Kidney (tissue), 13 donors: ENCODE measurements at regions not wholly inside any gene's neighbourhood (a gene's known extent, or its start where the extent isn't known, plus 50 kb on each side); places are given as distances from the start of the nearest gene placed in this dataset.

Source experiments
- DNase-seq, 5 donors: peaks; one replicate each; pipeline ENCODE4 v3.0.0-alpha.2; 2013 to 2020
- FAIRE-seq: peaks from 2 replicates; lab custom pipeline; 2012; peaks lifted over from hg19 to GRCh38; lab: Jason Lieb, UNC
- H3K27ac ChIP-seq, 2 donors: one replicate each; pipeline ENCODE4 v1.7.0; 2013; ENCODE audit warnings: low read depth in 2 of 2, low read length in 2 of 2, inconsistent platforms in 1 of 2
- H3K27me3 ChIP-seq: one replicate; pipeline ENCODE4 v1.7.1; 2013; ENCODE audit warnings: low read length, inconsistent platforms; ENCODE audit not compliant: control insufficient read depth, insufficient read depth
- H3K36me3 ChIP-seq, 3 donors: one replicate each; pipeline versions ENCODE4 v1.7.0 to v1.7.1; 2013; ENCODE audit warnings: low read length in 3 of 3, control low read depth in 1 of 3, inconsistent platforms in 1 of 3; ENCODE audit not compliant: insufficient read depth in 3 of 3, control insufficient read depth in 2 of 3
- H3K4me1 ChIP-seq, 3 donors: one replicate each; pipeline versions ENCODE4 v1.7.0 to v1.7.1; 2013; ENCODE audit warnings: low read length in 3 of 3, inconsistent platforms in 1 of 3, low read depth in 1 of 3; ENCODE audit not compliant: control insufficient read depth in 2 of 3, insufficient read depth in 2 of 3
- H3K4me3 ChIP-seq, 3 donors: one replicate each; pipeline versions ENCODE4 v1.7.0 to v1.8.1; 2013; ENCODE audit warnings: low read length in 3 of 3, control low read depth in 1 of 3, inconsistent platforms in 1 of 3
- H3K9ac ChIP-seq, 3 donors: one replicate each; pipeline versions ENCODE4 v1.7.0 to v1.7.1; 2013; ENCODE audit warnings: low read length in 3 of 3, control low read depth in 1 of 3, inconsistent platforms in 1 of 3
- H3K9me3 ChIP-seq, 3 donors: one replicate each; pipeline versions ENCODE4 v1.7.0 to v1.7.1; 2013; ENCODE audit warnings: low read length in 3 of 3, control low read depth in 1 of 3, inconsistent platforms in 1 of 3; ENCODE audit not compliant: control insufficient read depth in 2 of 3, insufficient read depth in 1 of 3
- intact Hi-C: fragments of 100-400 bp; cut with DNase I; formaldehyde crosslinking; loops from one replicate; pipeline ENCODE4 v1.11.1; 2022
- TF ChIP-seq, protein P1 (sequence below): IDR thresholded peaks from 3 replicates; pipeline ENCODE4 v1.5.1; 2012; ENCODE audit warnings: mild to moderate bottlenecking, moderate library complexity, borderline replicate concordance; ENCODE audit not compliant: insufficient read depth; ENCODE audit errors: extremely low read depth
- donor health status: control.
- donor health status: control.
- donor health status: control.
- donor health status: control.
- donor health status: control.
- donor health status: DM: yes; HTN: yes; CAD: no.
- donor health status: Normal renal cell carcinoma (clear cell type).

DNA sequence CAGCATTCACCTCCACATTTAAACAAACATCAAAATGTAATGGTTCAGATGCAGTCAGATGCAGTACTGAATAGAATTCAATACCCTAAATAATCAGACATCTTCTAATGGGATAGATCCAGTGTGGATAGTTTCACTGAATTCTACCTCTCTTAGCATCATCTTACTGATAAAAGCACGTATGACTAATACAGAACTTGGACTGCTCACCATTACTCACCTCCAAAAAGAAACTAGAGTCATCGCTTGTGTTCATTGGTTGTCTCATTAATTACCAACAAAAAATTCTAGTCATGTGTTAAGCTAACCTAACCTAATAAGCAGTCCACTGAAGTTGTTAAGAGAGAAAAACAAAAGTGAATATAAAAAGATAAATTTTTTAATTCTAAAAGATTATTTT lies 165.9 kb upstream of the IRAK1BP1 start:
- TF ChIP-seq, protein P1, sequence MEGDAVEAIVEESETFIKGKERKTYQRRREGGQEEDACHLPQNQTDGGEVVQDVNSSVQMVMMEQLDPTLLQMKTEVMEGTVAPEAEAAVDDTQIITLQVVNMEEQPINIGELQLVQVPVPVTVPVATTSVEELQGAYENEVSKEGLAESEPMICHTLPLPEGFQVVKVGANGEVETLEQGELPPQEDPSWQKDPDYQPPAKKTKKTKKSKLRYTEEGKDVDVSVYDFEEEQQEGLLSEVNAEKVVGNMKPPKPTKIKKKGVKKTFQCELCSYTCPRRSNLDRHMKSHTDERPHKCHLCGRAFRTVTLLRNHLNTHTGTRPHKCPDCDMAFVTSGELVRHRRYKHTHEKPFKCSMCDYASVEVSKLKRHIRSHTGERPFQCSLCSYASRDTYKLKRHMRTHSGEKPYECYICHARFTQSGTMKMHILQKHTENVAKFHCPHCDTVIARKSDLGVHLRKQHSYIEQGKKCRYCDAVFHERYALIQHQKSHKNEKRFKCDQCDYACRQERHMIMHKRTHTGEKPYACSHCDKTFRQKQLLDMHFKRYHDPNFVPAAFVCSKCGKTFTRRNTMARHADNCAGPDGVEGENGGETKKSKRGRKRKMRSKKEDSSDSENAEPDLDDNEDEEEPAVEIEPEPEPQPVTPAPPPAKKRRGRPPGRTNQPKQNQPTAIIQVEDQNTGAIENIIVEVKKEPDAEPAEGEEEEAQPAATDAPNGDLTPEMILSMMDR, result no peak
- Histone ChIP-seq H3K4me1 (no peaks in the 10 kb centered on the region), H3K27me3 (no peaks in the 10 kb centered on the region), H3K9me3 (no peaks in the 10 kb centered on the region), H3K36me3 (no peaks in the 10 kb centered on the region), H3K4me3 (no peak overlapping the region), H3K27ac (no peak overlapping the region), H3K9ac (no peak overlapping the region)
- intact Hi-C loops, result no loop called here
- DNase-seq (no peak), FAIRE-seq (no peak)

- intact Hi-C loops, result no loop called here
- TF ChIP-seq, protein P1, result no peak
Observed at GRCh38 chr6:78709021-78709420, 158.3 kb upstream of the IRAK1BP1 start.

DNA sequence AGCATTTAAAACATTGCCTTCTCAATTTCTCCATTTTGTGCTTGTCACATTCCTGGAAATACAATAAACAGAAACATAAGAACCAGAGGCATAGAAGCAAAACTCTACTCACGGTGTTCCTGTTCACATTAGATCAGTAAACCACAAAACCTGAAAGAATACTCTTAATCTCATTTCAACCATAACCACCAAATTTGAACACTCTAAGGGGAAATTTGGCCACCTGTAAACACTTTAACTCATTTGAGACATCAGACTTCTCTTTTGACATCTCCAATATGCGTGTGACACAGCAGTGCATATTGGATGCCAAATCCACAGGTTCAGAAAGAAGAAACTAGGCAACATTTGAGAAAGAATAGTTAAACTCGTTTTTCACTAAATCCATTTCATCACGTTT lies 153.8 kb upstream of the IRAK1BP1 start:
- Histone ChIP-seq H3K36me3 (no peaks in the 10 kb centered on the region), H3K4me3 (no peak overlapping the region), H3K9ac (no peak overlapping the region), H3K27me3 (no peaks in the 10 kb centered on the region), H3K4me1 (no peaks in the 10 kb centered on the region), H3K9me3 (no peaks in the 10 kb centered on the region), H3K27ac (no peak overlapping the region)
- intact Hi-C loops, result no loop called here
- DNase-seq, result no peak
- no peak for FAIRE-seq
- TF ChIP-seq, protein P1, result no peak

More at GRCh38 chr6:78709021-78709420, 158.3 kb upstream of the IRAK1BP1 start:
- FAIRE-seq (no peak), DNase-seq (no peak)
- H3K9ac ChIP-seq, result no peak overlapping the region
- no peaks in the 10 kb centered on the region for H3K9me3 ChIP-seq
- no peaks in the 10 kb centered on the region for H3K36me3 ChIP-seq
- H3K27ac ChIP-seq, result no peak overlapping the region
- H3K4me1 ChIP-seq, result no peaks in the 10 kb centered on the region
- no peak overlapping the region for H3K4me3 ChIP-seq
- no peaks in the 10 kb centered on the region for H3K27me3 ChIP-seq

- Histone ChIP-seq H3K36me3 (no peaks in the 10 kb centered on the region), H3K27me3 (no peaks in the 10 kb centered on the region), H3K4me3 (no peak overlapping the region), H3K9ac (no peak overlapping the region), H3K4me1 (no peaks in the 10 kb centered on the region), H3K27ac (no peak overlapping the region), H3K9me3 (peaks cover 0 to 21% (median 3%) of the 10 kb centered on the region in 3 donors)
- FAIRE-seq (no peak), DNase-seq (no peak)
- intact Hi-C loops, result no loop called here
- TF ChIP-seq, protein P1, result no peak
Observed at GRCh38 chr6:78744144-78744543, 123.2 kb upstream of the IRAK1BP1 start.
